Renal pelvis (tissue), 1 donor: ENCODE measurements at regions not wholly inside any gene's neighbourhood (a gene's known extent, or its start where the extent isn't known, plus 50 kb on each side); places are given as distances from the start of the nearest gene placed in this dataset.

Experiments
- DNase-seq: peaks from one replicate; pipeline ENCODE4 v3.0.0-alpha.2; 2013

DNA sequence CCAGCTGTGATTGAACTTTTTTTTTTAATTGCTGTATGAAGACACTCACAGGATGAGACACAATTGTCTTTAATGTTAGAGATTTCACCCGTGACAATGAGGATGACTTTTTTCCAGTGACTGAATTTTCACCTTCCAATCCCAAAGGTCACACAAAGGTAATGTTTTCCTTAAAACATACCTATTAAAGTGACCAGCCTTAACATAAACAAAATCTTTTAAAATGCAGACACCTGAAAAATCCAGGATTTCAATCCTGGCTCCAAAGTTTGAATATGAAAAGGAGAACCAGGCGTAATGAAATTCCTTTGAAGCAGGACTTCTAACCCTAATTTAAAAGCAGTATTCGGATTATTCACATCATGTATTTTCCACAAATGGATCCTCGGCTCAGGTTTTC, 647.7 kb downstream of the GATA3 start:
- no peak for DNase-seq

DNA sequence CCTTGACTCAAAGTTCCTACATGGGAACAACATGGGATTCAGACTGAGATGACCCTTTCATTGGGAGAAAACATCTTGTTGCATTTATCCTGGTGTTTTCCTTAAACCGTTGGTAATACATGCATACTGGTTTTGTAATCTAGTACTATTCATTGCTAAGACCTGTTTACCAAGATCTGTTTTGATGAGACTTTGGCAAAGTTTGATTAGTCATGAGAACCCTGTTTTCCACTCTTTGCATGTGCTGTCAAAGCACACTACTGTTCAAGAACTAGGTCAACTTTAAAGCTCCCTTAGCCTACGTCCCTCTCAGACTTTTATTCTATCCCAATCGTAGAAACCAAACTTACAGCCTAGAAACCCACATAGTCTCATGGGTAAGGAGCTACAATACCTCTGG, 650.9 kb downstream of the GATA3 start:
- DNase-seq = no peak

DNA sequence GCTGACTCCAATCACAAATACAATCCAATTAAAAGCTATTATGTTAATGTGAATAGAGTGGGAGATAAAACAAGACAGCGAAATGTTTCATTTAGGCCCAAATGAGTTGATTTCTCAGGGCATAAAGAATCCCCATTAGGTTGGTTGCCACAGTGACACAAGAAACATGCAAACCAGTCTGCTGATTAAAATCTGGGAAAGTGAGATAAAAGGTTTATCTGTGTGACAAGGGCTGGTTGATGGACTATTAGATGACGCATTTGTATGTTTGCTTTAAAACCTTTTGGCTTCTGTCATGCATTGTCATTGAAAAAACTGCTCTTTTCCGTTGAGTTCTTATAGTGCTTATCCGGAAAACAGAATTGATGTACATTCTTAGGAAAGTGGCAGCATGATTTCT, 658.2 kb downstream of the GATA3 start:
- no peak for DNase-seq

DNA sequence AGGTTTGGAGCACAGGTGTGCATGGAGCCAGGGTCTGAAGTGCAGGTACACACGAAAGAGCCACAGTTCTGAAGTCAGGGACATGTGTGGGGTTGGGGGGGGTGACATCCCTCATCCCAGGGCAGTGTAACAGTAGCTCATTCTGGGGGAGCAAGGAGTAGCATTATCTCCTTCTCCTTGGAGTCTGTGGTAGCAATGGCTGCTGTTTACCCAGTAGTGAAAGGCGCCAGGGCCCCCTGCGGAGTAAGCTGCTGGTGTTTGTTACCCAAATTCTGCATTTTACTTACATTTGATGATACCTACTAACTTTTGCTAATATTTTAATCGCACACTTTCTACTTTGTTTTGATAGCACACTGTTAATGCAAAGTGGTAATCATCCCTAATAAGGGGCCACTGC, 665.5 kb downstream of the GATA3 start:
- no peak for DNase-seq

DNA sequence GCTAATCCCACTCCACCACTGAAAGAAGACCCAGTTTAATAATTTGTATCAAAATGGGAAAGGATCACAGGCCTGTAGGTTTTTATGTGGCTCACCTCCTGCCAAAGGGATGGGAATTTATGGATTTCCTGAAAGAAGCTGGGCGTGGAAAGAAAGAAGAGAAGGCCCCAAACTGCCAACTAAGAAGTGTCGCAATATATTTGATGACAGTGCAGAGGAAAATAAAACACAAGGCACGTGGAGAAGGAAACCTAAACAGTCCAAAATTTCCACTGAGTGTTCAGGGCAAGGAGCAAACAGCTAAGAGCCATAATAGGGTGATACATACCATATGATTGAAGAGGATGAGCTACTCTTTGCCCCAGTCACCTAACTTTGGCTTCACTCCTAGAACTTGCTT, 667.2 kb downstream of the GATA3 start:
- no peak for DNase-seq

DNA sequence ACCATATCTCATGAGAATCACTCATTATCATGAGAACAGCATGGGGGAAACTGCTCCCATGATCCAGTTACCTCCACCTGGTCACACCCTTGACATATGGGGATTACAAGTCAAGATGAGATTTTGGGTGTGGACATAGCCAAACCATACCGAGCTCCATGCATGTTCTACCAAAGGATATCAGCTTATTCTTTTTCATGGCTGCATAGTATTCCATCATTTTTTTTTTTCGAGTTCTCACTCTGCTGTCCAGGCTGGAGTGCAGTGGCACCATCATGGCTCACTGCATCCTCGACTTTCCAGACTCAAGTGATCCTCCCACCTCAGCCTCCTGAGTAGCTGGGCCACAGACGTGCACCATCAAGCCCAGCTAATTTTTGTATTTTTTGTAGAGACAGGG, 668.3 kb downstream of the GATA3 start:
- DNase-seq = no peak

GRCh38 chr10:8725343-8725742, 670.9 kb downstream of the GATA3 start:
- DNase-seq = no peak

- no peak for DNase-seq
These were observed 671.7 kb downstream of the GATA3 start for GRCh38 chr10:8726084-8726778.

DNA sequence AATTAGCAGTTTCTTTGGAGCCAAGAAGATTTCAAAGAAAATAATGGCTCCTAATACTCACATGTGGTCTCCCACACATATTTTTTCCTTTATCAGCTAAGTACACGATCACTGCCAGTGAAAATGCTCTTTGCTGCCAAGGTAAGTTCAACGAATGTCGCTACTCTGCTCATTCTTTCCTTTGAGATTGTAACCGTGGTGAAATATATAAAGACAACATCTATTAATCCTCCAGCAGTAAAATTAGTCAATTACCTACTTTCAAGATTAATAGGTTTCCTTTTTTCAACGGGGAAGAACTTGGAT, 672.2 kb downstream of the GATA3 start:
- DNase-seq = no peak

GRCh38 chr10:8731121-8732095, 676.9 kb downstream of the GATA3 start:
- DNase-seq = peak; percentile 53

GRCh38 chr10:8738987-8739386, 684.5 kb downstream of the GATA3 start:
- DNase-seq = no peak

- no peak for DNase-seq
These were observed 697.8 kb downstream of the GATA3 start for GRCh38 chr10:8752146-8752843.

DNA sequence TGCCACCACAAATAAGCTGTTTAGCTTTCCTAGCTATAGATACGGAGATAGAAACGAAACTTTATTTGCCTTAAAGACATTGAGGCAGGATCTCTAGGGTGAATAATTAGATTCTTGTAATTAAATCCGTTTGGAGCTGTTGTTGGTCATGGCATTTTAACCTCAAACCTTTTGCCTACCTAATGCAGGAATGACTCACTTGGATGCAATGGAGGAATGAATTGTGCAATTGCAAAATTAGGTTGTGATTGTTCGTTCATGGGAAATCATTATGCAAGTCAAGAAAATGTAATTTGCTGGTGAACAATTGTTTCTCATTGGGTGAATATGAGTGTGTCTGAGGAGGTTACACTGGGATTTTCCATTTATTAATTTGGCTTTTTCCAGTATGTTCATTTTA, 703.5 kb downstream of the GATA3 start:
- DNase-seq = peak; percentile 35

DNA sequence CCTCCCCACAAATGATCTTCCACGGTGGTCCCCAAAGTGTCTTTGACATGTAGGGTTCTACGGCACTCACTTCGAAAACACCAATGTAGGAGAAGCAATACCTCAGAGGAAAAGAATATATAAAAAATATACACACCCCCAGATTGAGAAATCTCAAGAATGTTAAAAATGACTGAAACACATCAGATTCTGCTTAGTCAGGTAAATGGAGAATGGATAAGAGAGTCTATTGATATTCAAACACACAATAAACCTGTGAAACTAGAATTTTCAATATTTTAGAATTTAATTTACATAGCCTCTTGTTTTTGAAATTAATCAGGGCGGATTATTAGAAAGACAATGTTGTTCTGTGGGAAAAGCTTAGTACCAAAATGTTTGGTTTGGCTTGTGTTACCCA, 712.4 kb downstream of the GATA3 start:
- no peak for DNase-seq

- DNase-seq = no peak
These were observed 713.1 kb downstream of the GATA3 start for GRCh38 chr10:8767591-8767990.

DNA sequence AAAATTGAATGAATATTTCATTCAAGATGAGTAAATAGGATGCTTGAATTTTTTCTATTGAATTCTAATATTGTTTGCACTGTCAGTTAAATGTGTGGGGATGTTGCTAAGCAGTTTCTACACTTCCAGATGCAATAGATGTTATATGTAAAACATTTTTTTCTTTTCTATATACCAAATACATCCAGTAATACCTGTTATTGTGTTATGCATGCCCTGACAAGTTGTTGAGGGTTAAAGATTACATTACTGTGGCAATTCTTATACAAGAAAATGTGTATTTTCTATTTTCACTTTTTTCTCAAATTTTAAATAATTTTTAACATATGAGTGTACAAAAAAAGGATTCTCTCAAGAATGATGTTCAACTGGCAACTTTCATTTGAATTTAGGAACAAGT, 713.9 kb downstream of the GATA3 start:
- no peak for DNase-seq

GRCh38 chr10:8768852-8769251, 714.4 kb downstream of the GATA3 start:
- no peak for DNase-seq

GRCh38 chr10:8776926-8777622, 722.6 kb downstream of the GATA3 start:
- DNase-seq = no peak

GRCh38 chr10:8778713-8779112, 724.2 kb downstream of the GATA3 start:
- DNase-seq = no peak

DNA sequence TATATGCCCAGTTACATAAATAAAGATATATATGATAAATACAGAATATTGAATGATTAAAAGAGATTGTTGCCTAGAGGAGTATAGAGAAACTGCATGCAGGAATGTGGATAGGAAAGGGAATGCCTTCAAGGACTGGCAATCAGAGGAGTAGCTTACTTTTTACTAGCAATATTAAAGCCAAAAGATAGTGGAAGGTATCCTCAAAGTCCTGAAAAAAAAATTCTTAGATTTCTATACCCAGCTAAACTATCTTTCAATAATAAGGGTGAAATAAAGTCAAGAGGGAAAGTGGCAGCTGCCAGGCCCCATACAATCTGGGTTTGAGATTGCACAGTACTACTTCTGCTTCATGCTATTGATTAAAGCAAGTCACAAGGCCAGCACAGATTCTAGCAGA, 733.2 kb downstream of the GATA3 start:
- no peak for DNase-seq

- no peak for DNase-seq
These were observed 735.9 kb downstream of the GATA3 start for GRCh38 chr10:8790390-8790789.

- no peak for DNase-seq
These were observed 740.4 kb downstream of the GATA3 start for GRCh38 chr10:8794860-8795259.
